ENCODE measurements at regions not wholly inside any gene's neighbourhood (a gene's known extent, or its start where the extent isn't known, plus 50 kb on each side); places are given as distances from the start of the nearest gene placed in this dataset.

- DNase-seq = no peak
Observed at GRCh38 chr6:14443629-14444268, 326.2 kb downstream of the CD83 start.

DNA sequence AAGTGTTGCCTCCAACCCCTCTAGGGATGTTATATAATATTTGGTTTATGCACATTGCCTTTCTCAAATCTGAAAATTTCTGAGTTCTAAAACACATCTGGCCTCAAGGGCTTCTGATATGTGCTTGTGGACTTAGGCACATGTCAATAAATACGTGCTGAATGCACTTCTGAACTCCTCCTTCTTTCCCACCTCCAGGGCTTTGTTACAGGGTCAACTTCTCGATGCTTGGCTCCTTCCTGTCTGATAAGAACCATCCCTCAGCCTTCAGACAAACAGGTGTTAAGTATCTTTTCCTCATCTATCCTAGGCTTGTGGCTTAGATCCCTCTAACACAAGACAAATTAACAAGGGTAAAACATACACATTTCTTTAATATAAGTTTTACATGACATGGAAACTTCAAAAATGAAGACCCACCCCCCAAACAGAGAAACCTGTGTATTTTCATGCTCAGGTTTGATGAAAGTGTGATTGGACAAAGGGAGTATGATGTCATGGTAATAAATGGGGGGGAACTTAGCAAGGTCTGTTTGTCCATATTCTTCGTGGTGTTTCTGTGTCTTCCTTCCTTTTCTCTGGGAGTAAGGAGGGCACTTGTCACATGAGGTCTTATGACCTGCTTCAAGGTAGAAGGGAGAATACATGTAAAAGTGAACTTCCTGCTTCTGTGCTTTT is 326.9 kb downstream of the CD83 start:
- DNase-seq = no peak

- DNase-seq = no peak
Observed at GRCh38 chr6:14447240-14447639, 329.7 kb downstream of the CD83 start.

- DNase-seq = no peak
Observed at GRCh38 chr6:14448246-14448645, 330.7 kb downstream of the CD83 start.

- DNase-seq = no peak
Observed at GRCh38 chr6:14450133-14450504, 332.5 kb downstream of the CD83 start.

- DNase-seq = no peak
Observed at GRCh38 chr6:14450578-14450977, 333.0 kb downstream of the CD83 start.

DNA sequence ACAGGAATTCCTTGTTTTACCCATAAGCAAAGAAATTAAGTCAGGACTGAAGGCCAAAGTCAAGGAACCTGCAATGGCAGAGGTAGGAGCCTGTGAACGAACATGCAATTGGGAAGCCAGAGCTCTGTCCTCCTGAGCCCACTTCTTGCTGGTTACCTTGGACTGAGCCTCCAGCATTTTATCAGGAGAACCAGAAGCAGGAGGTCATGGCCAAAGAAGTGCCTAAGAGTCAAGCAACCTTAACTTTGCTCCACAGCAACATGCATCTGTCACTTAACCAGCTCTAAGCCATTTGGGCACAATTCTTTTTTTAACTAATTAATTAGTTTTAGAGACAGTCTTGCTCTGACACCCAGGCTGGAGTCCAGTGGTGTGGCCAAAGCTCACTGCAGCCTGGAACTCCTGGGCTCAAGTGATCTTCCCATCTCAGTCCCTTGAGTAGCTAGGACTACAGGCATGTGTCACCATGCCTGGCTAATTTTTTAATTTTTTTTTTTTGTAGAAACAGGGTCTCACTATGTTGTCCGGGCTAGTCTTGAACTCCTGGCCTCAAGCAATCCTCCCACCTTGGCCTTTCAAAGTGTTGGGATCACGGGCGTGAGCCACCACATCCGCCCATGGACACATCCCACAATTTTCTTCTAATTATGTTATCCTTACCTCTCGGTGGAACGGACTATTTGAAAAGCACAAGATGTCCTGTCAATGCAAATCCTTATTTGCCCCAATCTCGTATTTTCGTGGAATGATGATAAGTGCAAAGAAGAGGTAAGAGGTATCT is 334.2 kb downstream of the CD83 start:
- DNase-seq = no peak

- DNase-seq = peak in 4 of 6 experiments; percentile 23 to 57 (median 48)
Observed at GRCh38 chr6:14452567-14453527, 335.3 kb downstream of the CD83 start.

DNA sequence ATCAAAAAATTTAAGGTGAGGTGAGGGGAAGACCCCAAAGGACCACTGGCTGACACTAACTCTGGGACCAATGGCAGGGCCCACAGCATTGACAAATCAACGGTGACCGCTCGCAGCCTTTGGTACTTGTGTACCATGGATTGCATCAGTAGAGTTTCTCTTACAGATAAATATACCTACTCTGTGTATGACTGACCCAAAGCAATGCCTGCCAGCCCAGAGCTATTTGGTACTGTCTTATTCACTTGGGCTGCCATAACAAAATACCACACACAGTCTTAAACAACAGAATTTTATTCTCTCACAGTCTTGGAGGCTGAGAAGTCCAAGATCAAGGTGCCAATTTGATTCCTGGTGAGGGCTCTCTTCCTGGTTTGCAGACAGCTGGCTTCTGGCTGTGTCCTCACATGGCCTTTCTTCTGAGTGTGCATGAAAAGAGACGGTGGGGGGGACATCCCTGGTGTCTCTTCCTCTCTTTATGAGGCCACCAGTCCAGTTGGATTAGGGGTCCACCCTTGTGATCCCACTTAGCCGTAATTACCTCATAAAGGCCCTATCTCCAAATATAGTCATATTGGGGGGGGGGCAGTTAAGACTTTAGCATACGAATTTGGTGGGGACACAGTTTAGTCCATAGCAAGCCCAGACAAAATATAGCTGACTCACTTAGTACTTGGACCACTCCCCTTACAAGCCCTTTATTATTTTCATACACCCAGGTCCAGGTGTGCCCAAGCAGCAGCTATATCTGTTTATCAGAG is 336.3 kb downstream of the CD83 start:
- DNase-seq = no peak

GRCh38 chr6:14454473-14454775 is 336.9 kb downstream of the CD83 start:
- peak in 4 of 6 experiments; percentile 11 to 56 (median 41) for DNase-seq

- no peak for DNase-seq
Observed at GRCh38 chr6:14455427-14455826, 337.9 kb downstream of the CD83 start.

- no peak for DNase-seq
Observed at GRCh38 chr6:14455876-14456648, 338.5 kb downstream of the CD83 start.

DNA sequence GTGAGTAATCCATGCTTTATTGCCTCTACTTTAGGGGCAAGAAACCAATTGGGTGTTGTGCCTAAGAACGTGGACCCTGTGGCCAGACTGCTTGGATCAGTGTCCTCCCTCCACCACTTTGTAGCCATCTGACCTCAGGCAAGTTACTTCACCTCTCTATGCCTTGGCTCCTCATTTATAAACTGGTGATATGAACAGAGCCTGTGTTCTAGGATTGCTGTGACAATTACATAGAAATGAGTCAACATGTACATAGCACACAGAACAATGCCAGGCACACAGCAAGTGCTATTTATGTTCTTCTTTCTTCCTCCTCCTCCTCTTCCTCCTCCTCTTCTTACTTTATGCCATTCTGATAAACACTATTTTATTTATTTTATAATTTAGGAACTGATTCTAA is 339.4 kb downstream of the CD83 start:
- DNase-seq = no peak

DNA sequence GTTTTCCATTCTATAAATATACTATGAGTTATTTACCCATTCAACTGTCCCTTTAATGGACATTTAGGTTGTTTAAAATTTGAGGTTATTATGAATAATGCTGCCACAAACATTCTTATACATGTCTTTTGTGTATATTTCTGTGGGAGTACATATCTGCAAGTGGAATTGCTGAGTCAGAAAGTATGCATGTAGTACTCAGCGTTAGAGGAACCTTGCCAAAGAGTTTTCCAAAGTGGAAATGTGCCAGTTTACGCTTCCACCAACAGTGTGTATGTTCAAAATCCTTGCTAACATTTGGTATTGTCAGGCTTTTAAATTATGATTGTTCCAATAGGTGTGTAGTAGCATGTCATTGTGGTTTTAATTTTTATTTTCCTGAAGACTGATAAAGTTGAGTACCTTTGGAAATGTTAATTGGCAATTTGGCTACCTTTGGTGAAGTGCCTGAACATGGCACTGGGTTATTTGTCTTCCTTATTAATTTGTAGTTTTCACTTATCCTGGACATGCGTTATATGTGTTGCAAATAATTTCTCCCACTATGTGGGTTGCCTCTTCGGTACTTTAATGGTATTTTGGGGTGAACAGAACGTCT is 341.2 kb downstream of the CD83 start:
- DNase-seq = no peak

DNA sequence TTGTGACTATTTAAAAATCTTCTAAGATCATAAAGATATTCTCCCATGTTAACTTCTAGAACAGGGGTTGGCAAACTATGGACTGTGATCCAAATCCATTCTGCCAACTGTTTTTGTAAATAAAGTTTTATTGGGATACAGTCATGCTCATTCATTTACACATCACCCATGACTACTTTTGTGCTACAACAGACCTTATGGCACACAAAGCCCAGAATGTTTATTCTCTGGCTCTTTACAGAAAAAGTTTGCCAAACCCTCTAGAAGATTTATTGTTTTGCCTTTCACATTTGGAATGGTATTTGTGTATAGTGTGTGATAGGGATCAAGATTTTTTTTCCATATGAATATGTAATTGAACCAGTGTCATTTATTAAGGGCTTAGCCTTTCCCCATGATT is 341.7 kb downstream of the CD83 start:
- no peak for DNase-seq

DNA sequence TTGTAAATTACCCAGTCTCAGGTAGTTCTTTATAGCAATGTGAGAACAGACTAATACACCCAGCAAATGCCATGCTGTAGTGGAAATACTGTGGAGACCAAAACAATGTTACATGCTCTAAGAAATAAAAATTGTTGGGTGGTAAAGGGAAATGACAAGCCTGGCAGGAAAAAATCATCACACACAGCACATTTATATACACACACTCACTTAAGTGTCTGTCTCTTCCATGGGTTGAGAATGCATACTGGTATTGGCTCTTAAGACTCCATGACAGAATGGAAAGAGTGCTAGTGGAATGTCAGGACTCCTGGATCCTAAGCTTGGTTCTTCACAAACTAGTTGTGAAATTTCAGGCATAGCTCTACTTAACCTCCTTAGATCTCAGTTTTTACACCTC is 343.0 kb downstream of the CD83 start:
- DNase-seq = no peak

GRCh38 chr6:14462135-14462534 is 344.6 kb downstream of the CD83 start:
- DNase-seq = no peak

DNA sequence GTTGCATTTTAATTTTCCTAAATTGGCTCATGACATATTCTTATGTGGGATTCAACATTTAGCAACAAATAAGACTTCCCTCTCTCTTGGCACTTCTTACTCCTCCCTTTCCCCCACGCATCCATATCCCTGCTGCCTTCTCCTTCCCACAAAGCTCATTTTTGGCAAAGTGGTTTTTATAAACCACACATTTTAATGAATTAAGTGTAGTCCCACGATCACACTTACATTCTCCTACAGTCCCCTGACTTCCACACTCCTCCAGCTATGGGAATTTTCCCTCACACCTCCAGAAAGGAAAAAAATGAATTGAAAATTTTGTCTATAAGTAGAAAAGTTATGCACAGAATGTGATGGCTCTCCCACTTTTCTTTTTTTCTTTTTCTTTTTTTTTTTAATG is 345.0 kb downstream of the CD83 start:
- DNase-seq = no peak

- DNase-seq = no peak
Observed at GRCh38 chr6:14463110-14463509, 345.5 kb downstream of the CD83 start.

- DNase-seq = no peak
Observed at GRCh38 chr6:14464055-14464454, 346.5 kb downstream of the CD83 start.

GRCh38 chr6:14464716-14465115 is 347.1 kb downstream of the CD83 start:
- DNase-seq = no peak

All from stimulated activated naive CD4-positive, alpha-beta T cell (primary cell).